Erythroblast (primary cell): ENCODE measurements at regions not wholly inside any gene's neighbourhood (a gene's known extent, or its start where the extent isn't known, plus 50 kb on each side); places are given as distances from the start of the nearest gene placed in this dataset.

Experiments used
- GATA1 ChIP-seq: IDR thresholded peaks from 2 replicates; pipeline ENCODE4 v1.6.1; 2011; ENCODE audit warnings: low read depth, mild to moderate bottlenecking, control low read depth, low read length, moderate library complexity
- POLR2A ChIP-seq: IDR thresholded peaks from 2 replicates; pipeline ENCODE4 v1.6.1; 2011; ENCODE audit warnings: mild to moderate bottlenecking, low read length

- TF ChIP-seq POLR2A (no peak), GATA1 (no peak)
Observed at GRCh38 chr10:58996866-58997265, 179.6 kb upstream of the PHYHIPL start.
